ENCODE measurements at regions not wholly inside any gene's neighbourhood (a gene's known extent, or its start where the extent isn't known, plus 50 kb on each side); places are given as distances from the start of the nearest gene placed in this dataset.

- TF ChIP-seq CTCF (IDR thresholded peaks at IDR 0.05 in 2 of 3, conservative IDR thresholded peaks at IDR 0.05 in 1 of 3; ENCODE audit: control insufficient read depth in 2 of 3, extremely low read depth in 1 of 3, insufficient read depth in 1 of 3, low read depth in 3 of 3, low read length in 3 of 3) (no peak), FOXK2 (IDR thresholded peaks at IDR 0.05) (no peak), RAD51 (IDR thresholded peaks at IDR 0.05) (no peak), MYC (IDR thresholded peaks at IDR 0.05; ENCODE audit: insufficient read depth, insufficient read length, insufficient replicate concordance, low read length, severe bottlenecking) (no peak), POLR2AphosphoS5 (IDR thresholded peaks at IDR 0.05; ENCODE audit: low read length) (no peak)
Measured at GRCh38 chr1:87424541-87424940, 95.9 kb downstream of the LMO4 start.

All from GM12878 (cell line).